K562 (cell line): ENCODE measurements at regions not wholly inside any gene's neighbourhood (a gene's known extent, or its start where the extent isn't known, plus 50 kb on each side); places are given as distances from the start of the nearest gene placed in this dataset.

Experiments used
- ATAC-seq: fragments of 200-7000 bp; cut with Tn5 transposase; 3 replicates; pipeline ENCODE4 v1.9.1; 2020; ENCODE audit warnings: moderate library complexity
- BruUV-seq: library from RNA; stranded (reverse); fragments of 400-500 nt; replicated peaks from 2 replicates; lab custom pipeline; 2021; lab: Mats Ljungman, UMichigan
- CTCF ChIA-PET: fragments of 300-600 bp; formaldehyde crosslinking; extraction: SDS; loops from one replicate; lab custom pipeline; 2021; ENCODE audit warnings: low intra/inter-chr PET ratio; lab: Yijun Ruan, JAX
- POLR2A ChIA-PET: fragments of 300-600, 350-650 bp; sonication (Branson Sonifier 250); formaldehyde crosslinking; extraction: SDS; loops from one replicate; lab custom pipeline; 2021; ENCODE audit warnings: antibody characterized with exemption, inconsistent platforms; lab: Yijun Ruan, JAX
- DNase-seq, 4 experiments: peaks; one replicate each; pipeline versions ENCODE4 v3.0.0 to v3.0.0-alpha.2; 2011 to 2018; ENCODE audit warnings: low spot score in 3 of 4, mixed read lengths in 3 of 4; ENCODE audit errors: extremely low read depth in 1 of 4
- FAIRE-seq: peaks from 2 replicates; lab custom pipeline; 2011; peaks lifted over from hg19 to GRCh38; lab: Jason Lieb, UNC
- H2AFZ ChIP-seq: 2 replicates; pipeline ENCODE4 v1.6.0; 2011; ENCODE audit warnings: low read depth, low read length, control low read depth, inconsistent platforms
- H3K27ac ChIP-seq: fragments of 200-600 bp; 3 replicates; pipeline ENCODE4 v1.8.0; 2011; ENCODE audit warnings: low read depth, mild to moderate bottlenecking, control low read depth, inconsistent platforms, low read length, moderate library complexity, mixed read lengths; ENCODE audit errors: extremely low read depth
- H3K27me3 ChIP-seq, 2 experiments: fragments of 300-600 bp in 1 of 2; 2 replicates in 1 of 2; 3 replicates in 1 of 2; pipeline versions ENCODE4 v1.6.0 to v1.8.0; 2011; ENCODE audit warnings: inconsistent platforms in 2 of 2, low read length in 2 of 2, mild to moderate bottlenecking in 1 of 2, mixed read lengths in 1 of 2, moderate library complexity in 1 of 2; ENCODE audit not compliant: control insufficient read depth in 2 of 2, insufficient read depth in 2 of 2
- H3K36me3 ChIP-seq: fragments of 300-600 bp; 3 replicates; pipeline ENCODE4 v1.8.0; 2011; ENCODE audit warnings: mild to moderate bottlenecking, low read length, inconsistent platforms; ENCODE audit not compliant: control insufficient read depth, insufficient read depth
- H3K4me1 ChIP-seq, 2 experiments: fragments of 200-600 bp in 1 of 2; replicated peaks in 1 of 2; 2 replicates in 1 of 2; 3 replicates in 1 of 2; pipeline versions ENCODE4 v1.5.1 to v1.8.0; 2011; ENCODE audit warnings: inconsistent platforms in 2 of 2, low read length in 2 of 2, mild to moderate bottlenecking in 1 of 2, mixed read lengths in 1 of 2, moderate library complexity in 1 of 2; ENCODE audit not compliant: control insufficient read depth in 2 of 2, insufficient read depth in 2 of 2
- H3K4me2 ChIP-seq: 2 replicates; pipeline ENCODE4 v1.6.1; 2011; ENCODE audit warnings: low read length, control low read depth, inconsistent platforms, mixed read lengths; ENCODE audit not compliant: insufficient read depth
- H3K4me3 ChIP-seq: fragments of 200-600 bp; sonication (generic), shearing (Covaris generic); 2 replicates; pipeline ENCODE4 v1.5.1; 2016; ENCODE audit warnings: control low read depth, inconsistent platforms
- H3K79me2 ChIP-seq: fragments of 200-600 bp; 3 replicates; pipeline ENCODE4 v1.8.0; 2011; ENCODE audit warnings: low read length, inconsistent platforms; ENCODE audit not compliant: control insufficient read depth, insufficient read depth
- H3K9ac ChIP-seq, 2 experiments: 2 replicates each; pipeline versions ENCODE4 v1.6.0 to v1.6.1; 2011; ENCODE audit warnings: low read depth in 2 of 2, low read length in 2 of 2, control low read depth in 1 of 2, inconsistent platforms in 1 of 2, mild to moderate bottlenecking in 1 of 2, mixed read lengths in 1 of 2; ENCODE audit not compliant: insufficient read depth in 1 of 2
- H3K9me1 ChIP-seq: one replicate; pipeline ENCODE4 v1.6.0; 2011; ENCODE audit warnings: inconsistent platforms, mild to moderate bottlenecking, low read length, moderate library complexity; ENCODE audit not compliant: control insufficient read depth, insufficient read depth
- H3K9me3 ChIP-seq: replicated peaks from 2 replicates; pipeline ENCODE4 v1.5.1; 2011; ENCODE audit warnings: low read depth, low read length, inconsistent platforms; ENCODE audit not compliant: control insufficient read depth, insufficient read depth
- H4K20me1 ChIP-seq: replicated peaks from 2 replicates; pipeline ENCODE4 v1.6.1; 2011; ENCODE audit warnings: low read length, inconsistent platforms, mixed read lengths; ENCODE audit not compliant: control insufficient read depth, insufficient read depth
- ATF6 ChIP-seq: sonication (generic); formaldehyde crosslinking; IDR thresholded peaks from 2 replicates; pipeline ENCODE4 v1.4.0; 2020; ENCODE audit warnings: mild to moderate bottlenecking, missing genetic modification reagents
- CBFA2T3 ChIP-seq: fragments of 450-650 bp; IDR thresholded peaks from 2 replicates; pipeline ENCODE4 v1.6.1; 2017
- ETV6 ChIP-seq, 3 experiments: fragments of 150-350 bp in 1 of 3; sonication (generic) in 1 of 3; formaldehyde crosslinking in 1 of 3; IDR thresholded peaks; 2 replicates each; pipeline versions ENCODE4 v1.6.1 to v1.8.0; 2014 to 2022; ENCODE audit warnings: borderline replicate concordance in 2 of 3, low read depth in 2 of 3, antibody characterized with exemption in 1 of 3, low read length in 1 of 3, mild to moderate bottlenecking in 1 of 3, missing genetic modification reagents in 1 of 3
- MLX ChIP-seq, 2 experiments: fragments of 450-650 bp in 1 of 2; sonication (generic) in 1 of 2; formaldehyde crosslinking; conservative IDR thresholded peaks; 2 replicates each; pipeline versions ENCODE4 v1.4.0 to v1.8.1; 2020 to 2022; ENCODE audit warnings: mild to moderate bottlenecking in 1 of 2, missing genetic modification reagents in 1 of 2
- PURB ChIP-seq: sonication (generic); formaldehyde crosslinking; IDR thresholded peaks from 2 replicates; pipeline ENCODE4 v1.9.0; 2021; ENCODE audit warnings: low read depth, mild to moderate bottlenecking, missing genetic modification reagents
- PYGO2 ChIP-seq: fragments of 450-650 bp; IDR thresholded peaks from 2 replicates; pipeline ENCODE4 v1.6.1; 2016; ENCODE audit warnings: mild to moderate bottlenecking, missing genetic modification characterization, moderate library complexity, missing compliant biosample characterization
- SNIP1 ChIP-seq: fragments of 450-650 bp; IDR thresholded peaks from 2 replicates; pipeline ENCODE4 v1.7.1; 2017; ENCODE audit warnings: low read depth, mild to moderate bottlenecking
- WHSC1 ChIP-seq: IDR thresholded peaks from one replicate; pipeline ENCODE4 v1.6.1; 2012; ENCODE audit warnings: low read length, control low read depth, inconsistent platforms
- ZKSCAN3 ChIP-seq: fragments of 250-450 bp; sonication (Bioruptor Pico); IDR thresholded peaks from 2 replicates; pipeline ENCODE4 v1.4.0; 2020
- ZNF121 ChIP-seq: sonication (generic); formaldehyde crosslinking; conservative IDR thresholded peaks from 2 replicates; pipeline ENCODE4 v1.8.0; 2022; ENCODE audit warnings: missing genetic modification reagents
- ZNF140 ChIP-seq: fragments of 250-450 bp; sonication (Bioruptor Pico); IDR thresholded peaks from 2 replicates; pipeline ENCODE4 v1.8.0; 2021; ENCODE audit warnings: moderate library complexity, mild to moderate bottlenecking, inconsistent platforms
- ZNF407 ChIP-seq: fragments of 450-650 bp; IDR thresholded peaks from 2 replicates; pipeline ENCODE4 v1.6.1; 2016; ENCODE audit warnings: low read depth
- ZZZ3 ChIP-seq: fragments of 450-650 bp; IDR thresholded peaks from 2 replicates; pipeline ENCODE4 v1.6.1; 2016; ENCODE audit warnings: antibody characterized with exemption, mild to moderate bottlenecking, moderate library complexity
- WGBS: fragments of 100-300 bp; shearing (Covaris generic); methylation state at CpG from one replicate; pipeline ENCODE4 v1.1.6; 2016; ENCODE audit warnings: low coverage, mixed read lengths; ENCODE audit not compliant: insufficient coverage; ENCODE audit errors: missing lambda C conversion rate; 5-methylcytosine and 5-hydroxymethylcytosine counted together
- in situ Hi-C: fragments of 300-500 bp; cut with MboI; formaldehyde crosslinking; loops from 4 replicates; pipeline ENCODE4 v1.15.0; 2018; ENCODE audit warnings: inconsistent platforms, mixed read lengths
- intact Hi-C: fragments of 100-400 bp; cut with micrococcal nuclease; formaldehyde crosslinking; loops from 2 replicates; pipeline ENCODE4 v1.14.2; 2022

- in situ Hi-C loops (no loop called here), intact Hi-C loops (no loop called here)
- Histone ChIP-seq H3K4me2 (no peak overlapping the region), H3K9ac (no peak overlapping the region), H3K27me3 (no peaks in the 10 kb centered on the region), H4K20me1 (no peaks in the 10 kb centered on the region), H3K4me3 (no peak overlapping the region), H3K27ac (no peak overlapping the region), H3K4me1 (no peaks in the 10 kb centered on the region; a peak in 1 of 5 replicates), H3K79me2 (no peaks in the 10 kb centered on the region), H3K9me1 (no peaks in the 10 kb centered on the region), H2AFZ (no peak overlapping the region), H3K9me3 (no peaks in the 10 kb centered on the region), H3K36me3 (no peaks in the 10 kb centered on the region)
- ChIA-PET CTCF (no interaction called here), POLR2A (no interaction called here)
- 47% methylated on average over 1 of the region's 1 CpG for WGBS
- no peak for DNase-seq
- no peak for ATAC-seq
- BruUV-seq = no TSS peak
- no peak for FAIRE-seq
- TF ChIP-seq ATF6 (CRISPR knock-in tag) (no peak), ZNF121 (CRISPR knock-in tag) (no peak), ZNF140 (no peak), WHSC1 (no peak), ETV6 (IDR thresholded peaks at IDR 0.05; ENCODE audit: borderline replicate concordance in 1 of 2, low read depth in 2 of 2, low read length in 1 of 2) (no peak), ETV6 (CRISPR knock-in tag; IDR thresholded peaks at IDR 0.05; ENCODE audit: borderline replicate concordance) (no peak), CBFA2T3 (no peak), ZKSCAN3 (no peak), SNIP1 (no peak), ZZZ3 (no peak), MLX (CRISPR knock-in tag; conservative IDR thresholded peaks at IDR 0.05) (no peak), PYGO2 (tag) (no peak), ZNF407 (no peak), PURB (CRISPR knock-in tag) (no peak)
Observed at GRCh38 chr4:108431986-108432385, 188.4 kb upstream of the RPL34 start.
